ENCODE measurements at regions not wholly inside any gene's neighbourhood (a gene's known extent, or its start where the extent isn't known, plus 50 kb on each side); places are given as distances from the start of the nearest gene placed in this dataset.
"Not testable (repeated sequence)": the region's sequence is repeated elsewhere in the genome, so short reads cannot be mapped to it uniquely, and the experiment has no call there.

DNA sequence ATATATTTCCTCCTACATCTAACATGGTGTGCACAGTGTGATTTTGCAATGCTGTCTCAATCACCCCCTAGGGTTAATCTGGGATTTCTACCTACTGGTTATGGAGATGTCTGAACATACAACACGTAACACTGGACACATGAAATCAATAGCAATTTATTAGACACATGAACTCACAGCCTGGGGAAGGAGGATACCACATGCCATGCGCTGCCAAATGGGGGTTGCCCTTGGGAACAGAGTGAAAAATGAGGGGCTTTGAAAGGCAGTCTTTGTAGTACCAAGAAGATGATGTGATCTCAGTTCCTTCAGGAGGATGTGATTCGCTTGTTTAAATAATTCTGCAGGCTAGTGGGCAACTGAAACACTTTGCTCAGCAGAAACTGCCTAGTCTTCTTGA lies 253.6 kb upstream of the LRRC4C start:
- H3K4me2 ChIP-seq (ENCODE audit: insufficient read depth, low read length) = no peak overlapping the region
- no peak overlapping the region for H3K4me3 ChIP-seq (ENCODE audit: low read depth in 1 of 2, low read length in 2 of 2)

GRCh38 chr11:41714101-41714500 lies 254.6 kb upstream of the LRRC4C start:
- no peak for DNase-seq
- Histone ChIP-seq H3K4me3 (ENCODE audit: low read depth in 1 of 2, low read length in 2 of 2) (no peak overlapping the region), H2AFZ (ENCODE audit: low read depth, low read length) (no peak overlapping the region), H3K9me3 (ENCODE audit: insufficient read depth, low read length, severe bottlenecking) (no peaks in the 10 kb centered on the region), H3K4me2 (ENCODE audit: insufficient read depth, low read length) (no peak overlapping the region), H3K27me3 (ENCODE audit: insufficient read depth, low read length, poor library complexity) (no peaks in the 10 kb centered on the region), H3K4me1 (ENCODE audit: insufficient read depth, low read length) (no peaks in the 10 kb centered on the region), H3K9ac (ENCODE audit: low read depth, low read length) (no peak overlapping the region), H3K36me3 (ENCODE audit: insufficient read depth, low read length) (no peaks in the 10 kb centered on the region), H3K27ac (ENCODE audit: low read length) (no peak overlapping the region), H4K20me1 (ENCODE audit: insufficient read depth, low read length) (no peaks in the 10 kb centered on the region), H3K79me2 (ENCODE audit: insufficient read depth, low read length) (no peaks in the 10 kb centered on the region)
- TF ChIP-seq CTCF (IDR thresholded peaks at IDR 0.05; ENCODE audit: borderline replicate concordance, extremely low read depth, low read length, poor library complexity, severe bottlenecking) = no peak
- ATAC-seq (ENCODE audit: insufficient read depth, low read depth) = no peak

More for the DNA sequence above, 253.6 kb upstream of the LRRC4C start:
- TF ChIP-seq EZH2 (IDR thresholded peaks at IDR 0.05; ENCODE audit: borderline replicate concordance, low read depth, low read length, severe bottlenecking) (no peak), CTCF (IDR thresholded peaks at IDR 0.05; ENCODE audit: borderline replicate concordance, extremely low read depth, low read length, poor library complexity, severe bottlenecking) (no peak)
- Histone ChIP-seq H3K4me1 (ENCODE audit: insufficient read depth, low read length) (no peaks in the 10 kb centered on the region), H3K79me2 (ENCODE audit: insufficient read depth, low read length) (no peaks in the 10 kb centered on the region), H3K36me3 (ENCODE audit: insufficient read depth, low read length) (no peaks in the 10 kb centered on the region), H2AFZ (ENCODE audit: low read depth, low read length) (no peak overlapping the region), H3K9ac (ENCODE audit: low read depth, low read length) (no peak overlapping the region), H3K9me3 (ENCODE audit: insufficient read depth, low read length, severe bottlenecking) (no peaks in the 10 kb centered on the region), H3K27me3 (ENCODE audit: insufficient read depth, low read length, poor library complexity) (no peaks in the 10 kb centered on the region), H3K27ac (ENCODE audit: low read length) (no peak overlapping the region), H4K20me1 (ENCODE audit: insufficient read depth, low read length) (no peaks in the 10 kb centered on the region)
- DNase-seq (no peak), ATAC-seq (ENCODE audit: insufficient read depth, low read depth) (no peak)

GRCh38 chr11:41716862-41717261 lies 257.4 kb upstream of the LRRC4C start:
- DNase-seq (no peak), ATAC-seq (ENCODE audit: insufficient read depth, low read depth) (no peak)
- H2AFZ ChIP-seq (ENCODE audit: low read depth, low read length) = no peak overlapping the region
- H3K4me2 ChIP-seq (ENCODE audit: insufficient read depth, low read length) = no peak overlapping the region
- no peaks in the 10 kb centered on the region for H3K36me3 ChIP-seq (ENCODE audit: insufficient read depth, low read length)
- no peaks in the 10 kb centered on the region for H4K20me1 ChIP-seq (ENCODE audit: insufficient read depth, low read length)
- TF ChIP-seq EZH2 (IDR thresholded peaks at IDR 0.05; ENCODE audit: borderline replicate concordance, low read depth, low read length, severe bottlenecking) (no peak), CTCF (IDR thresholded peaks at IDR 0.05; ENCODE audit: borderline replicate concordance, extremely low read depth, low read length, poor library complexity, severe bottlenecking) (no peak)
- no peaks in the 10 kb centered on the region for H3K4me1 ChIP-seq (ENCODE audit: insufficient read depth, low read length)
- H3K79me2 ChIP-seq (ENCODE audit: insufficient read depth, low read length) = no peaks in the 10 kb centered on the region
- H3K9me3 ChIP-seq (ENCODE audit: insufficient read depth, low read length, severe bottlenecking) = no peaks in the 10 kb centered on the region
- no peaks in the 10 kb centered on the region for H3K27me3 ChIP-seq (ENCODE audit: insufficient read depth, low read length, poor library complexity)
- H3K27ac ChIP-seq (ENCODE audit: low read length) = no peak overlapping the region
- no peak overlapping the region for H3K9ac ChIP-seq (ENCODE audit: low read depth, low read length)
- H3K4me3 ChIP-seq (ENCODE audit: low read depth in 1 of 2, low read length in 2 of 2) = no peak overlapping the region

GRCh38 chr11:41720761-41721160 lies 261.3 kb upstream of the LRRC4C start:
- no peaks in the 10 kb centered on the region for H3K9me3 ChIP-seq (ENCODE audit: insufficient read depth, low read length, severe bottlenecking)
- no peak for TF ChIP-seq EZH2 (IDR thresholded peaks at IDR 0.05; ENCODE audit: borderline replicate concordance, low read depth, low read length, severe bottlenecking)
- no peak for TF ChIP-seq CTCF (IDR thresholded peaks at IDR 0.05; ENCODE audit: borderline replicate concordance, extremely low read depth, low read length, poor library complexity, severe bottlenecking)
- DNase-seq (no peak), ATAC-seq (ENCODE audit: insufficient read depth, low read depth) (no peak)
- no peak overlapping the region for H2AFZ ChIP-seq (ENCODE audit: low read depth, low read length)
- H3K27ac ChIP-seq (ENCODE audit: low read length) = no peak overlapping the region
- no peak overlapping the region for H3K9ac ChIP-seq (ENCODE audit: low read depth, low read length)
- H3K27me3 ChIP-seq (ENCODE audit: insufficient read depth, low read length, poor library complexity) = no peaks in the 10 kb centered on the region
- H3K79me2 ChIP-seq (ENCODE audit: insufficient read depth, low read length) = no peaks in the 10 kb centered on the region
- H3K4me1 ChIP-seq (ENCODE audit: insufficient read depth, low read length) = no peaks in the 10 kb centered on the region
- H4K20me1 ChIP-seq (ENCODE audit: insufficient read depth, low read length) = no peaks in the 10 kb centered on the region
- H3K4me2 ChIP-seq (ENCODE audit: insufficient read depth, low read length) = no peak overlapping the region
- H3K36me3 ChIP-seq (ENCODE audit: insufficient read depth, low read length) = no peaks in the 10 kb centered on the region
- no peak overlapping the region for H3K4me3 ChIP-seq (ENCODE audit: low read depth in 1 of 2, low read length in 2 of 2)

GRCh38 chr11:41728161-41728560 lies 268.7 kb upstream of the LRRC4C start:
- H3K4me1 ChIP-seq (ENCODE audit: insufficient read depth, low read length); H3K27ac ChIP-seq (ENCODE audit: low read length); DNase-seq; H3K27me3 ChIP-seq (ENCODE audit: insufficient read depth, low read length, poor library complexity); H3K4me2 ChIP-seq (ENCODE audit: insufficient read depth, low read length); H2AFZ ChIP-seq (ENCODE audit: low read depth, low read length); H3K9me3 ChIP-seq (ENCODE audit: insufficient read depth, low read length, severe bottlenecking); H4K20me1 ChIP-seq (ENCODE audit: insufficient read depth, low read length); H3K79me2 ChIP-seq (ENCODE audit: insufficient read depth, low read length); H3K4me3 ChIP-seq (ENCODE audit: low read depth in 1 of 2, low read length in 2 of 2); H3K9ac ChIP-seq (ENCODE audit: low read depth, low read length); H3K36me3 ChIP-seq (ENCODE audit: insufficient read depth, low read length); ATAC-seq (ENCODE audit: insufficient read depth, low read depth): not testable (repeated sequence)

Measured in DND-41 (cell line).